ENCODE measurements at regions not wholly inside any gene's neighbourhood (a gene's known extent, or its start where the extent isn't known, plus 50 kb on each side); places are given as distances from the start of the nearest gene placed in this dataset.
"Not testable (repeated sequence)": the region's sequence is repeated elsewhere in the genome, so short reads cannot be mapped to it uniquely, and the experiment has no call there.

DNA sequence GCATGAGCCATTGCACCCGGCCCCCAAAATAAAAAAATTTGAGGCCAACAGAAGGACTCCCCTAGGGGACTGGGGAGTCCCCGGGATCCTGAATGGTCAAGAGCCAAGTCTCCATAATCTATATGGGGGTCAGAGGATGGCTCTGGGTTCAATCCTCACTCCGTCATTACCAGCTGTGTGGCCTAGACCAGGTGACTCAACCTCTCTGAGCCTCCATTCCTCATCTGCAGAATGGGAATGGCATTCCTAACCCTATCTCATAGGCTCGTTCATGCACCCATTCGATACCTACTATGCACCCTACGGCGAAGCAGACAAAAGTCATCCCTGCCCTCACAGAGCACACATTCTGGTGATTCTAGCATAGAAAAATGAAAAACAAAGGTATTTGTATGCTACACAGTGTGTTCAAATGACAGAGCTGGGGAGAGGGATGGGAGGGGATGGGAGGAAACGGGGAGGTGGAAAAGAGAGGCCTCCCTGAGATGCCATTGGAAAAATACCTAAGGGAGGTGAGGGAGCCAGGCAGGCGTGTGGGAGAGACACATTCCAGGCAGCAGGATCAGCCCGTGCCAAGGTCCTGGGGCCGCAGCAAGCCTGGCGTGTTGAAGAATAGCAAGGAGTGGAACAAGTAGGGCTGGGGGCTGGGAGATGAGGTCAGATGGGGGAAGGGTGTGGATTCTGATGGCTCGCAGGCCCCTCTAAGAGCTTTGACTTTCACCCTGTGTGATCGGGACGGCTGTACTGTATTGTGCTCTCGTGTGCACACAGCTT, 71.2 kb downstream of the RMI2 start:
- DNase-seq = no peak

DNA sequence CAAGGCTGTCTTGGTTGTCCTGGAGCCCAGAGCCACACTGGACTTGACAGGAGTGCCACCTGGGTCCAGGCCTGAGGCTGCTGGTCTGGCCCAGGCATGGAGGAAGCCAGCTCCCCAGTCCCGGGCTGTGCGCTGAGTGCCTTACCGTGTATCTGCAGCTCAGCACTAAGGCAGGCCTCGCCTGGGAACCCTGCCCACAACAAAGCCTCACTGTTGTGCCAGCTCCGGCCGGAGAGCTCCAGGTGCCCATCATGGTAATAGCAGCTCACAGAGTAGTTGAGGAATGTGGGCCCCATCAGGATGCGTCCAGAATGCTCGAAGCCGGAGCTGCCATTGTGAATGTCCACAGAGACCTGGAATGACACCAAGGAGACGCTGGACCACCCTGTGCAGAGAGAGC, 72.2 kb downstream of the RMI2 start:
- DNase-seq = no peak

DNA sequence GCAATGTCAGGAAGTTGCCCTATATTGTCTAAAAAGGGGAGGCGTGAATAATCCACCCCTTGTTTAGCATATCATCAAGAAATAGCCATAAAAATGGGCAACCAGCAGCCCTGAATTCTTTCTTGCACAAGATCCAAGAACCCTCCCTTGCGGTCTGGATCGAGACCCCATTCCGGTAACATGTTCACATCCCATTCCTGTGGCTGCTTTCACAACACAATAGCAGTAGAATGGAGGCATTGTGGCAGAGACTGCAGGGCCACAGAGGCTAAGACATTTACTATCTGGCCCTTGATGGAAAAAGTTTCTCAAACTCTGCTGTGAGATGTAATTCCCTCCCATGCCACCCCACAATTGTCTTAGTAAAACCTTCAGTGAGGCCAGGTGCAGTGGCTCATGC, 73.2 kb downstream of the RMI2 start:
- DNase-seq = no peak

DNA sequence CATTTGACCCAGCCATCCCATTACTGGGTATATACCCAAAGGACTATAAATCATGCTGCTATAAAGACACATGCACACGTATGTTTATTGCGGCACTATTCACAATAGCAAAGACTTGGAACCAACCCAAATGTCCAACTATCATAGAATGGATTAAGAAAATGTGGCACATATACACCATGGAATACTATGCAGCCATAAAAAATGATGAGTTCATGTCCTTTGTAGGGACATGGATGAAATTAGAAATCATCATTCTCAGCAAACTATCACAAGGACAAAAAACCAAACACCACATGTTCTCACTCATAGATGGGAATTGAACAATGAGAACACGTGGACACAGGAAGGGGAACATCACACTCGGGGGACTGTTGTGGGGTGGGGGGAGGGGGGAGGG, 74.8 kb downstream of the RMI2 start:
- DNase-seq = not testable (repeated sequence)

DNA sequence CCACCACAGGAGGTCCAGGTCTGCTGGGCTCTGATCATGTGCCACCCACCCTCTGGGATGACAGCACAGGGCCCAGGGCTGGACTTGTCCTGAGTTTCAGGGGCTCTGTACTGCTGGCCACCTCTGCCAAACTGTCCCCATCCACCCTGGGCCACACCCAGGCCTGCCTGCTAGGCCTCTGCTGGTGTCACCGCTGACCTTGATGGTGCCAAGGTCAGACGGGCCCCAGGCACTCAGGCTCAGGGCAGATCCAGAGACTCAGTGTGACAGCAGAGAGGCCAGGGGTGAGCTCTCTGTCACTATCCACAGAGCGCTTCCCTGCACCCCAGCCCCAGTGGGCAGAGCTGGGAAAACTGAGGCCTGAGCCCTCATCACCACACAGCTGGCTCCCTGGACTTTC, 75.6 kb downstream of the RMI2 start:
- no peak for DNase-seq

DNA sequence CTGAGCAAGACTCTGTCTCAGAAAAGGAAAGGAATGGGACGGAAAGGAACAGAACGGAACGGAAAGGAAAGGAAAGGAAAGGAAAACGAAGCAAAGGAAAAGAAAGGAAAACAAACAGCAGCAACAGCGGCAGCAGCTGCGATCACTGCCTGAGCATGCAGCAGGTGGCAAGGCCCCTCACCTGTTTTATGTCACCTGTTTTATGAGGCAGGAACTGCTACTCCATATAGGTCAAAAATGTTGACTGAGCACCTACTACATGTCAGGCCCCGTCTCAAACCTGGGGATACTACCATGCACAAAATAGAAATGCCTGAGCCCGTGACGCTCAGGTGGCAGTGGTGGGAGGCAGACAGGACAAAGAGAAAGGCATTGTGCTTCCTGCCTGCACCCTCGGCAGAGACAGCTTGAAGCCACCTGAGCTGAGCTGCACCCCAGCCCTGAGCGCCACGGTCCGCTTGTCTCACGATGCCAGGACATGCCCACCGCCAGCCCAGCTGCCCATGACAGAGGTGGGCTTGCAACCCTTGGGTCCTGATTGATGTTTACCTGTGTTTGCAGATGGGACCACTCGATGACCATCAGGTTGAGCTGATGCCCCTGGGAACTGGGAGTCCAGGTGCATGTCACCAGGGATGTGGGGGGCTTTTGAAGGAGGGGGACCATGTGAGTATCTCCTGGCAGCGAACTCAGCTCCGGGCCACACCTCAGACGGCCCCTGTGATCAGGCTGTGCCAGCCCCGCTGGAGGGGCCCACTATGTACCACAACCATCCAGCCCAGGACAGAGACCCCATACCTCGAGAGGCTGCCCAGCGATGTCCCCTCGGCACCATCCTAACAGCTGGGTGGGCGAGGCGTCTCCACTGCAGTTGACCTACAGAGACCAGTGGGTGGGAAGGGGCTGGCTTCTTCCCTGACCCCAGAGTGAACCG, 77.4 kb downstream of the RMI2 start:
- no peak for DNase-seq

DNA sequence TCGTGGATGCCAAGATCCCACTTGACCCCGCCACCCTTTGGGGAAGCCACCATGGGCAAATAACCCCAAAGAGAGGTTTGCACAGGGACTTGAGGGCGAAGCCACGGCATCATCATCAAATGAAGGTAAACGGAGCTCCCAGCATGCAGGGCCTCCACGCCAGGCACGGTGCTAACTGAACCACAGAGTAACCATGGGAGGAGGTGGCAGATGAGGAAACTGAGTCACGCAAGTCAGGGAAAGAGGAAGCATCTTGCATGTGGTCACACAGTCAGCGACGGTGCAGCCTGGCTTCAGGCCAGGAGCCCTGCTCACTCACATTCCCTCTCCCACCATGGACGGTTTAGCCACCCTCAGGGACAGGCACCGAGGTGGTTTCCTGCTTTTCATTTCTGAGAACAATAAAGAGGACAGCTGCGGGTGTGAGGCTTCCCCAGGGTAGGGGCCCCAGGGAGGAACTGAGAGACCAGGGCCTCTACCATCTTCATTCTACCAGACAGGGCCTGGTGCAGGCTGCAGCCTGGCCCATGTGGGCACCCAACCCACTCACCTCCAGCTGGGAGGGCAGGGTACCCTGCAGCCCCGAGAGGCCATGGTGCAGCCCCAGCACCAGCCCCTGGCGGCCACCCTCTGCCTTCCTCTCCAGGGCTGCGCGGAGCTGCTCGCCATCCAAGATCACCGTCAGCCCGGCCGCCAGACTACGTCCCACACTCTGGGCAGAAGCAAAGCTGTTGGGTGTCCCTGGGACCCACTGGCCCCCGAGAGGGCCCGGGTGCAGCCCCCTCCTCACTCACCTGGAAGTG, 78.3 kb downstream of the RMI2 start:
- DNase-seq = no peak

- DNase-seq = no peak
These were observed 78.8 kb downstream of the RMI2 start for GRCh38 chr16:11424118-11424460.

DNA sequence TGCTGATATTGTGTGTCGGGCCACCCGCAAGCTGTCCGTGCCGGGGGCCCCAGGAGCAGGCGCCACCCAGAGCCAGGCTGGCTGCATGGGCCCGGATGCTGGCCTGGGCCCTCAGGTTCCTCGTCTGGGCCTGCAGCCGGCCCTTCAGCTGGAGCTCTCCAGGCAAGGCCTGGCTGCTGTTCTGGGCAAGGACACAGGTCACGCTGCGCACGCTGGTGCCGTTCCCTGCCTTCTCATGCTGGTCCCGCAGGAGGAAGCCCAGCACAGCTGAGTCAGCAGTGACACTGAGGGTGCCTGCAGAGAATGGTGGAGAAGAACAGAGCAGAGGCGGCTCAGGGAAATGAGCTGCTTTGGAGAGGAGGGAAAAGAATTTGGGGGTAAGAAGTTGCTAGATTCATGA, 79.9 kb downstream of the RMI2 start:
- no peak for DNase-seq

DNA sequence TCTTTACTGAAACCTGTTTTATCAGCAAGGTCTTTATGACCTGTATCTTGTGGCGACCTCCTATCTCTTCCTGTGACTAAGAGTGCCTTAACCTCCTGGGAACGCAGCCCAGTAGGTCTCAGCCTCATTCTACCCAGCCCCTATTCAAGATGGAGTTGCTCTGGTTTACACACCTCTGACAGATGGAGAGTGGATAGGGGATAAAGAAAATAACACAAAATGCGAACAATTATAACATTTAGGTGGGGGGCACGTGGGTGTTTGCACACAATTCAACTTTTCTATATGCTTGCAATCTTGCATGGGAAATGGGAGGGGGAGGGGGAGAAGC, 83.3 kb downstream of the RMI2 start:
- DNase-seq = no peak

GRCh38 chr16:11429123-11429522, 83.9 kb downstream of the RMI2 start:
- no peak for DNase-seq

DNA sequence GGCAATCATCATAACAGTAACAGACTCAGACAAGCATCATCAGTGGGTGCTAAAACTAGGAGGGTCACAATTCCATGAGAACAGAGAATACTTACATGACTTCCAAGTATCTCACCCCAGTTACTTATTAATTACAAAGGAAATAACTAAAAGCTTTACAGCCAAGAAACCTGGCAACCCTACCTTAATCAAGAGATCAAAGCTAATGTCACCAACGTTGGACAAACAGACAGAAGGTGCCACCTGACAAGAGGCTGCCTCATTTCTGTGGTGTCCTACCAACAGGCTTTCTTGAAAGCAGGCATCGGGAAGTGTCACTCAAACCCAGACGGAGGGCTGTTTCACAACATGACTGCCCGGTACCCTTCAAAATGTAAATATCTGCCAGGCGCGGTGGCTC, 84.6 kb downstream of the RMI2 start:
- no peak for DNase-seq

DNA sequence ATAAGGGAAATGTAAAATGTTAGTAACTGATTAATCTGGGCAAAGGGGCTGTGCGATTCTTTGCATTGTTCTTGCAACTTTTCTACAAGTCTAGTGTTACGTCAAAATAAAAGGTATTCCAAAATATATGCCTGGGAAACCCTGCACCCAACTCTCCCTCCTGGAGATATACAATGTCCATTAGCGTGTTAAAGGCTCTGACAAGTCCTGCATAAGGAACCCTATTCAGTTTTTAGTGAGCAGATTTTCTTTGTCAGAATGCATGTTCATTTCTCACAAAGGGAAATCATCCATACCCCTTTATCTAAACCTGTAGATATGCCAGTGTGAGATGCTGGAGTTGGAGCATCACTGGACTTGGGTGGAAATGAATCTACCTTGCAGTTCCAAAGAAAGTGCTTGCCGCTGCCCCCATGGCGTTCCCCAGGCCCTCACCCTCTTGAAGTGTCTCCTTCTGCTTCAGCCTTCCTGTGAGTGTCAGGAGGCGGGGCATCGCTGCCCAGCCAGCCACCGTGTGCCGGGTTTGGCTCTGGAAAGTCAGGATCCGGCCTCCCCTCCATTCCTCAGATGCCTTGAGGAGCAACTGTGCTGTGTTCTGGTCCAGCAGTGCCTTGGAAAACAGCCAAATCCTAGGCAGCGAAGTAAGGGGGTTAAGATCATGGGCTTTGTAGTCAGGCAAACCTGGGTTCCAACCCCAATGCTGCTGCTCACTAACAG, 85.5 kb downstream of the RMI2 start:
- DNase-seq = no peak

GRCh38 chr16:11431915-11432465, 86.7 kb downstream of the RMI2 start:
- no peak for DNase-seq

GRCh38 chr16:11432856-11433395, 87.7 kb downstream of the RMI2 start:
- DNase-seq = no peak

GRCh38 chr16:11435576-11435975, 90.3 kb downstream of the RMI2 start:
- DNase-seq = no peak

DNA sequence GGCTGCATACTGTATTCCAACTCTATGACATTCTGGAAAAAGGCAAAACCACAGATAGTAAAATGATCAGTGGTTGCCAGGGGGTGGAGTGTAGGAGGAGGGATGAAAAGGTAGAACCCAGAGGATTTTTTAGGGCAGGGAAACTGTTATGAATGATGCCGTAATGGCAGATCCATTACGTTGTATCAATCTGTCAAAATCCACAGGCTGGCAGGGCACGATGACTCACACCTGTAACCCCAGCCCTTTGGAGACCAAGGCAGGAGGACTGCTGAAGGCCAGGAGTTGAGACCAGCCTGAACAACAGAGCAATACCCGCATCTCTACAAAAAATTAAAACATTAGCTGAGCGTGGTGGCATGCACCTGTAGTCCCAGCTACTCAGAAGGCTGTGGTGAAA, 91.8 kb downstream of the RMI2 start:
- no peak for DNase-seq

DNA sequence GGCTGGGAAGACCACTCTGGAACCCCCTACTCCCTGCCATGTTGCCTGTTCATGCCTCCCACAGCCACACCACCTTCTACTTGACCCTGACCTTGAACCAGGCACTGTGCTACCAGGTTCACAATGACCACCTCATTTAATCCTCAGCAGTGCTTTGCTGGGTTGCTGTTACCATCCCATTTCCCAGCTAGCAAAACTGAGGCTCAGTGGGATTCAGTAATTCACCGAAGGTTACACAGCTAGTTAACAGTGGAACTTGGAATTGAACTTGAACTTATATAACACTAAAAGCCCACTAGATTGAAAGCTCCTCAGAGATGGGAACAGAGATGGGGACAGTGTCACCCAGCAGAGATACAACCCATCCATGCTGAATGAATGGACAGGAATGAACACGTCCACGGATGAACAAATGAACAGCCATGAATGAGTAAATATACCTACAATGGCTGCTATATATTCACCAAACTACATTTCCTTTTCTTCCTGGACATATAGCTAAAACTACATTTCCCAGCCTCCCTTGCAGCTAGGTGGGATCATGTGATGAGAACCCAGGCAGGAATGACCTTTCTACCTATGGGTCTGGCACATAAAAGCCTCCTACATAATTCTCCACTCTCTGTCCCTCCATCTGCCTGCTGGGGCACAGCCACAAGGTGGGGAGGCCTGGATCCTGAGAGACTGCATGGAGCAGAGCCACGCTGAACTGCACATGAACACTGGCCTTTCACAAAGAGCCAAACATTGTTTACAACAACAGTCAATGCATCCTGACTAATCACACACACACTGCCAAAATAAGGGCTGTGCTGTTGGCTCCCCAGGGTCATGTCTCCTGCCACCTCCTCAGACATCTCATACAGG, 94.8 kb downstream of the RMI2 start:
- DNase-seq = no peak

GRCh38 chr16:11440657-11441012, 95.4 kb downstream of the RMI2 start:
- DNase-seq = no peak

DNA sequence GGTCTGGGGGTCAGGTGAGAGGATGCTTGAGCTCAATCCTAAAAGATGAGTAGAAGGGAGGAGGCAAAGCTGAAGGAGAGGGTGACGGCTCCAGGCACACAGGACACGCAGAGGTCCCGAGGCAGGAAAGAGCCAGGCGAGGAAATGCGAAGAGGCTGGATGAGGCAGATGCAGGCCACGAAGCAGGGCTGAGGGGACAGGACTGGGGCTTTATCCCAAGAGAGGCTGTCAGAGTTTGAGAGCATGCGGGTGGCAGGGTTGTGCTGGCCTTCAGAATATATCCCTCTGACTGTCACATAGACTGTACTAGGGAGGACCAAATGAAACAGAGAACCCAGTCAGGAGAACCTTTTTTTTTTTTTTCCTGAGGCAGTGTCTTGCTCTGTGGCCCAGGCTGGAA, 100.2 kb downstream of the RMI2 start:
- DNase-seq = no peak

DNA sequence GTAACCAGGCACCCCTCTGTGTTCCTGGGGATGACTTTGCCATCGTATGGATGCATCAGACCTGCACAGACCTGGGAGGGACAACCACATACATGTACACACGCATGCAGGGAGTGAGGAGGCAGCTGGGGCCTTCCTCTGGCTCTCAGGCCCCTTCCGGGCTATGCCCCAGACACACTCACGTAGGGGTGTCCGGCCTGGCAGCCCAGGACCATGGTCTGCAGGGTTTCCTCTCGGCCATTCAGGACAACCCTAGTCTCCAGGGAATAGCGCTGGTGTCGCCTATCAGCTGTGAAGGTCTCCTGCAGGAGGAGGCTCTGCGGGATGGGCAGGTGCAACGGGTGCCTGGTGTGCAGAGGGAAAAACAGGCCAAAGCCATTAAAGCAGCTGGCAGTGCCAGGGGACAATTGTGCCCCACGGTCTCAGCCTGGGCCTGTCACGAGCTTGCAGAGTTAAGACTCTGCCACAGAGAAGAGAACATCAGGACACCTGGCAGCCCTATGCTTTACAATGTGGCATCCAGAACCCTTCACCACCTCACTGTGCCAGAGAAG, 101.4 kb downstream of the RMI2 start:
- no peak for DNase-seq

Measured in activated CD8-positive, alpha-beta memory T cell treated with anti-CD3 and anti-CD28 coated beads for 24 hours (primary cell).